ENCODE measurements at regions not wholly inside any gene's neighbourhood (a gene's known extent, or its start where the extent isn't known, plus 50 kb on each side); places are given as distances from the start of the nearest gene placed in this dataset.

DNA sequence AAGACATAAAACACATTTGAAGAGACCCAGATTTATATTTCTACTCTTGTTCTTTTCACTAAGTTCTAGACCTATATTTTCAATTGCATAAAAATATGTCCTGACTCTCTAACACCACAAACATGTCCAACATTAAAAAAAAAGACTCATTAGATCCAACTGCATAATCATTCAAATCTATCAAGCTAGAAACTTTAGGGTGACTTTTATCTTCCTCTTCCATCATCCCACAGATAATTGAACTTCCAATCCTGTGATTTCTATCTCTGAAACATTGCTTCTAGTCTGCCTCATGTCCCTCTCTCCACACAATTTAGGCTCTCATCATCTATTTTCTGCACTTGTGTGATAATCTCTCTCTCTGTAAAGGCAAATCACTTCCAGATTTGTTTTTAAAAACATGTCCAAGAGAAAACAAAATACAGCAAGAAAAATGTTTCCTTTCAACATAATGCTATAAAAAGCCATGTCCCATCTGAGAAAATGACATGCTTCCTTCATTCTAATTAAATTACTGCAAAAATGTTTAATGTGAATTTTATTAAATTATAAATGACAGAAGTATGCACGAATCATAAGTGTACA, 615.9 kb downstream of the RNF144B start:
- no peak overlapping the region for H3K27ac ChIP-seq
- TF ChIP-seq ZFX (IDR thresholded peaks at IDR 0.05): no peak
- TF ChIP-seq, protein P1, sequence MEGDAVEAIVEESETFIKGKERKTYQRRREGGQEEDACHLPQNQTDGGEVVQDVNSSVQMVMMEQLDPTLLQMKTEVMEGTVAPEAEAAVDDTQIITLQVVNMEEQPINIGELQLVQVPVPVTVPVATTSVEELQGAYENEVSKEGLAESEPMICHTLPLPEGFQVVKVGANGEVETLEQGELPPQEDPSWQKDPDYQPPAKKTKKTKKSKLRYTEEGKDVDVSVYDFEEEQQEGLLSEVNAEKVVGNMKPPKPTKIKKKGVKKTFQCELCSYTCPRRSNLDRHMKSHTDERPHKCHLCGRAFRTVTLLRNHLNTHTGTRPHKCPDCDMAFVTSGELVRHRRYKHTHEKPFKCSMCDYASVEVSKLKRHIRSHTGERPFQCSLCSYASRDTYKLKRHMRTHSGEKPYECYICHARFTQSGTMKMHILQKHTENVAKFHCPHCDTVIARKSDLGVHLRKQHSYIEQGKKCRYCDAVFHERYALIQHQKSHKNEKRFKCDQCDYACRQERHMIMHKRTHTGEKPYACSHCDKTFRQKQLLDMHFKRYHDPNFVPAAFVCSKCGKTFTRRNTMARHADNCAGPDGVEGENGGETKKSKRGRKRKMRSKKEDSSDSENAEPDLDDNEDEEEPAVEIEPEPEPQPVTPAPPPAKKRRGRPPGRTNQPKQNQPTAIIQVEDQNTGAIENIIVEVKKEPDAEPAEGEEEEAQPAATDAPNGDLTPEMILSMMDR (conservative IDR thresholded peaks at IDR 0.05): no peak

DNA sequence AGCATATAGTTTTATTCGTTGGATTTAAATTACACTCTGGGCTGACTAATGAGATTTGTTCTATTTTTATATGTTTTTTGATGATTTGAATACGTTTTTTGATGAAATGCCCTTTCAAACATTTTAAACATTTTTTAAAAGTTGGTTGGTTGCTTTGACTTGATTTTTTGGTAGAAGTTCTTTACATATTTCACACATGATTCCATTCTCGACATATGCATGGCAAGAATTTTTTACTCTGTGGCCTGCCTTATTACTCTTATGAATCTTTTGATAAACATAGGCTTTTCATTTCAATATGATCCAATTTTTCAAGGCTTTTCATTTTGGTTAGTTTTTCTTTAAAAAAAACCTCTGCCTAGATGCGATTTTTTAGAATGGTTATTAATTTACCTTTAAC, 617.0 kb downstream of the RNF144B start:
- no peak overlapping the region for H3K27ac ChIP-seq
- no peak for TF ChIP-seq ZFX (IDR thresholded peaks at IDR 0.05)
- TF ChIP-seq, protein P1 (conservative IDR thresholded peaks at IDR 0.05): no peak

DNA sequence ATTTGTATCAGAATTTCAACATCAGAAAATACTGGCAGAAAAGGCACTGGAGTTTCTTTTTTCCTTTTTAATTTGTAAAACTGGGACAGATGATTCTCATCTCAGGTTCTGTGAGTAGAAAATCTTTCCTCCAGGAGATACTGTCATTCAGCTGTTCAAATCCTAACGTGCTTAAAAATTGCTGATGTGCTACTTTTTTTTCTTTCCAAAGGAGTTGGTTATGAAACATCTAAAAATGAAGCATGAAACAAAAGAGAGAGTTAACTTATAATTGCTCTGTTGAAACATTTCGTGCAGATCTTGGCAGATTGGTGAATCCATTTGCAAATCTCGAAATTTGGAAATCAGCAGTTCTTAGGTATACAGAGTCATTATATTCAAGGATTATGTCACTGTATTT, 622.6 kb downstream of the RNF144B start:
- TF ChIP-seq ZFX (IDR thresholded peaks at IDR 0.05): no peak
- TF ChIP-seq, protein P1 (conservative IDR thresholded peaks at IDR 0.05): no peak
- no peak overlapping the region for H3K27ac ChIP-seq

DNA sequence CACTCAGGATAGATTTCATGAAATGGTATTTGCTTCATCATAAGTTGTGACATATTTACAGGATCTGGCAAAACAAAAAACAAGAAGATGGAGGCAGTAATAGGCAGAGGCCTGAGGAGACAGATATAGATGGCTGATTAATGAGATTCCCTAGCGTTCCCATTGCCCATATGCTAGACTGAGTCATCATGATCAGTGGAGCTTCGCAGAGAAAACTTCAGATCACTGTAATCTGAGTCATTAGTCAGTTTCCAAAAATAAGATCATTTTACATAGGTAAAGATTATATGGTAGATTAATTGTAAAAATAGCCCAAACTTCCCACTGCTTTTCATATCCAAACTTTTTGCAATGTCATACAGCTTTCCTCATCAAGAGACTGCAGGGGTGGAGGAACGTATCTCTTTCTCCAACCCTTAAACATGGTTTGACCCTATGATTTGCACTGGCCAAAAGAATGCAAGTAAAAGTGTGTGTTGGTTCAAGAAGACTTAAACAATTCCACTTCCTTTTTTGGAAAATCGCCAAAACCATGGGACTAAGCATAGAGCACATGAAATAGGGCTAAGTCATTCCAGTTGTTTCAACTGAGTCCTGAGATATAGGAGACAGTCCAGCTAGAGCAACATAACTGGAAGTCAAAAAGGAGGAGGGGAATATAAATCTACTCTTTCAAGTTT, 626.0 kb downstream of the RNF144B start:
- no peak for TF ChIP-seq ZFX (IDR thresholded peaks at IDR 0.05)
- TF ChIP-seq, protein P1 (conservative IDR thresholded peaks at IDR 0.05): no peak
- H3K27ac ChIP-seq: no peak overlapping the region

DNA sequence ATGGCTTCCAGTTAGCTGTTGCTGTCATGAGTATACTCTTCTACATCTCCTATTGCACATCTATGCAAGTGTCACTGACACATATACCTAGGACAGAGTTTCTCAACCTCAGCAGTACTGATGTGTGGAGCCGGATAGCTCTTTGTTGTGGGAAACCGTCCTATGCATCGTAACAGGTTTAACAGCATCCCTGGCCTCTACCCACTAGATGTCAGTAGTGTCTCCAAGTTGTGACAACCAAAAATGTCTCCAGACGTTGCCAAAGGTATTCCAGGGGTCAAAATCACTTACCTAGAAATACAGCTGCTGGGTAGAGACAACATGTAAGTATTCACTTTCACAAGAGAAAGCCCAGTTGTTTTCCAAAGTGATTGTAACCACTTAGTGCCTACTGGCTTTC, 637.6 kb downstream of the RNF144B start:
- TF ChIP-seq ZFX (IDR thresholded peaks at IDR 0.05): no peak
- TF ChIP-seq, protein P1 (conservative IDR thresholded peaks at IDR 0.05): peak; percentile 82
- no peak overlapping the region for H3K27ac ChIP-seq

DNA sequence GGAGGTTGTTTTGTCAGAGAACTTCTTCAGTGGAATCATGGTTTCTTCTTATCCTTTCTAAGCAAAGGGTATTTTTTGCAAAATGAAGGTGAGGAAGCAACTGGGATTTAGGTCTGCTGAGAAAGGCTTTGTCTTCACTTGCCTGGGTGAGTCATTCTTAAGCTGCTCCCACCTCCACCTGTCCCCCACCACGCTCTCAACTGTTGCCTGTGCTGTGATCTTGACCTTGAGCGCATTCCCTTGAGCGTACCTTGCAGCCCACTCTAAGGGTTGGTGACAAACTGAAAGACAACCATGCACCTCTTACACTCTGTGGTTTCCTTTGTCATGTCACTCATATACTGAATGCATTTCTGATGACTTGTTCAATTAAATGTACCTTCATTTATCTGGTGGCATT, 641.1 kb downstream of the RNF144B start:
- TF ChIP-seq, protein P1 (conservative IDR thresholded peaks at IDR 0.05): no peak
- TF ChIP-seq ZFX (IDR thresholded peaks at IDR 0.05): no peak
- H3K27ac ChIP-seq: no peak overlapping the region

DNA sequence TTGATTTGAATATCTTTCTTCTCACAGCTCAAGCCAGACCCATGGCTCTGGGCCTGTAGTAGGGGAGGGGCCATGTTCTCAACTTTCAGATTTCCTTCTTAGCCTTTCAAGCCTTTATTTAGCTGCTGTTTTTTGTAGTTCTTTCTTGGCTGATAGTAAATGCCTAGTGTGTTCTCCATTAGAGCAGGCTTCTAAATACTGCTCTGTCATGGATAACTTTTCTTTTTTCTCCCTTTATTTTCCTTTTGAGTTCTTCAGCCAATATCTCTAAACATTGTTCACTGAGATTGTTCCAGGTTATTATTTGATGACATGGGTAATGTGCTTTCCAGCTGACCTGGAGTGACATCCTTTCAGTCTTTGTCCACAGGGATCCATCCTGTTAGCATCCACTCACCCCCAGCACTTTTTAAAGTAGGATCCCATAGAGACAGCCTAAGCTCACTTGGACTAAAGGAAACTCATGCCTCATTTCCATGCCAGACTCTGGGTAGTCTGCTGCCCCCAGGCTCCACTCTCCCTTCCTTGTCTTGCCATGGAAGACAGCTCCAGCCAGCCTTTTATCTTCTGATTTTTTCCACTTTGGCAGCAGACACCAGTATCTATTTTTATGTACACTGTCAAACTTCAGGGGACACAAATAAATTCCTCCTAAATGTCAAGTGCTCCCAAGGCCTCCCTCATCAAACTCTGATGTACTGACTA, 645.6 kb downstream of the RNF144B start:
- TF ChIP-seq, protein P1 (conservative IDR thresholded peaks at IDR 0.05): no peak
- no peak for TF ChIP-seq ZFX (IDR thresholded peaks at IDR 0.05)
- no peak overlapping the region for H3K27ac ChIP-seq
